Activated gamma-delta T cell treated with anti-CD3 and anti-CD28 coated beads, Interleukin-2, amount 50 U/mL, for 16 hours (primary cell): ENCODE measurements at regions not wholly inside any gene's neighbourhood (a gene's known extent, or its start where the extent isn't known, plus 50 kb on each side); places are given as distances from the start of the nearest gene placed in this dataset.

Experiments
- DNase-seq: peaks from one replicate; pipeline ENCODE4 v3.0.0-alpha.2; 2020; ENCODE audit warnings: low read depth

DNA sequence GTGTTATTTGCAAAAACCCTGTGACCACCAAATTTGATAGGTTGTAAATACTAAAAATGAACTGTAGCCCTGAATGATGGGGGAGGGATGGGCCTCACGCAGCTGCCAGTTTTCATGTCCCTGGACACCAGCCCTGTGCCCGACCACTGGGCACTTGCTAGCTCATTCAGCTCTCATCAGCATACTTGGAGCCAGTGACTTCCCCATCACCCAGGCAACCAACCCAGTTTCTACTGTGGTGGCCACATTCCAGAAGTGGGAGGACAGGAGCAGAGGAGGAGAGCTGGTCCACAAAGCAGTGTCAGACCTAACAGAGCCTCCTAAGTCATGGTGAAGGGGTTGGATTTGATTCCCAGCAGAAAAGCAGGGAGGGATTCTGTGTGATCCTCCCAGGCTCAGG, 128.2 kb downstream of the CPEB2 start:
- DNase-seq, result no peak

DNA sequence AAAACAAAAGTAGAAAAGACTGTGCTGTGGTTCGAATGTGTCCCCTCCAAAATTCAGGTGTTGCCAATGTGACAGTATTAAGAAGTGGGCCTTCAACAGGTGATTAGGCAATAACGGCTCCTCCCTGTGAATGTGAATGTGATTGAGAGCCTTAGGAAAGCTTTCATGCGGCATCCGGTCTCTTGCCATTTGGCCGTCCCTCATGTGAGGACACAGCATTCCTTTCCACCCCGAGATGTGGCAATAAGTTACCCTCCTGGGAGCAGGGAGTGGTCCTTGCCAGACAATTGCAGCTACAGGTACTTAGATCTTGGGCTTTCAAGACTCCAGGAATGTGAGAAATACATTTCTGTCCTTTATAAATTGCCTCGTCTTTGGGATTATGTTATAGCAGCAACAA, 129.3 kb downstream of the CPEB2 start:
- no peak for DNase-seq

DNA sequence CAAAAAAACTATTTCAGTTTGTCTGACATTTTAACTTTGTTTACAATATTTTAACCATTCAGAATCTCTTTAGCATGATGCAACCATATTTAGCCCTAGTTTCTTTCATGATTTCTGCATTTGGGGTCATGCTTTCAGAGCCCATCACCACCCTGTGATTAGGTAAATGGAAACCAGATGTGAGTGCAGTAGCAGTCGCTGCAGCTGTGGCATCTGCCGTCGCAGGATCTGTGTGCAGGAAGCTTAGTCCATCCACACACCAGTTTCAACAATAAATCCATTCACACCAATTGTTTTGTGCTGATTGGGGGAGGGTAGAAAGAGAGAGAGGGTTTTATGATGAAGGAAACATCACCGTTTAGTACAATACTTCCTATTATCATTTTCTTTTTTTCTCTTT, 130.5 kb downstream of the CPEB2 start:
- DNase-seq, result no peak

DNA sequence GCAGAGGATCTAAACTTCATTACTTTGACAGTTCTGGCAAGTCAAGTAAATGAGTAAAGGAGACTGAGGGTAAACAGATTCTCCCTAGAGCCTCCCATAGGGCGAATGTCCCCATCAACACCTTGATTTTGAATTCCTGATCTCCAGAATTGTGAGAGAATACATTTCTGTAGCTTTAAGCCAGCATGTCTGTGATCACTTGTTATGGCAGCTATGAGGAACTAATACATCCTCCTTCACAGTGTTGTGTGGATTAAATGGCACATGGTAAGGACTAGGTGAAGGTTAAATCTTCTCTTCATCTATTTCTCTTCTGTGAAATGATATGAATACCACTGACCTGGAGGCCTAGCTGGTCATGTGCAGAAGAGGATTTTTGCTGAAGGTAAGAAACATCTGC, 137.3 kb downstream of the CPEB2 start:
- no peak for DNase-seq

DNA sequence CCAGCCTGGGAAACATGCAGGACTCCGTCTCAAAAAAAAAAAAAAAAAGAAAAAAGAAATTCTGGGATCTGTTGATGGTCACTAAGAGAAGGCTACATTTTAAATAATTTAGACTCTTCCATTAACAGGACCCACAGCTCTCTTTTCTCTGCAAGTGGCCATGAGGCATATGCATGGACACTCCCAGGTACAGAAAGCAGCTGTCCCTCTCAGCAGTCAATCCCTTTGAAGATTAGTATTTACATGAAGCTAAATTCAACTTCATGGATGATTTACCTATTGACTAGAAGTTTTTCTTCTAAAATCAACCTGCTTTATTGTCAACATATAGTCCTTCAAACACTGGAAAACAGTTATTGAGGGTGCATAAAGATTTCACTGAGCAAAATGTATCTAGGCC, 139.9 kb downstream of the CPEB2 start:
- DNase-seq, result no peak

DNA sequence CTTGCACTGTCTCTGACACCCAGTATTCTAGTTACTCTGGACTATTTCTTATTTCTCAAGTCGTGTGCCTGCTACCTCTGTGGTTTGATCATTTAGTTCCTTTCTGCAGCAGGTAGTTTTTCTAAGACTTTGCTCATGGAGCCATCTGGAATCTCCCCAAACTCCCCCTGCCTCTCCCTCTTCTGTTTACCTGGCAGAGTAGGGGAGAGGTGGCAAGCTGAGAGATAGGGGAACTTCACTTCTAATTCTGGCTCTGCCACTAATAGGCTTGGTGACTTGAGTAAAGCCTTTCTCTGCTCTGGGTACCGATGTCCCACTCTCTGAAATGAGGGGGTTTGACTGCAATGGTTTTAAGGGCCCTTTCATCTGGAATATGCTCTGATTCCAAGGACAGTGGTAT, 141.3 kb downstream of the CPEB2 start:
- no peak for DNase-seq

DNA sequence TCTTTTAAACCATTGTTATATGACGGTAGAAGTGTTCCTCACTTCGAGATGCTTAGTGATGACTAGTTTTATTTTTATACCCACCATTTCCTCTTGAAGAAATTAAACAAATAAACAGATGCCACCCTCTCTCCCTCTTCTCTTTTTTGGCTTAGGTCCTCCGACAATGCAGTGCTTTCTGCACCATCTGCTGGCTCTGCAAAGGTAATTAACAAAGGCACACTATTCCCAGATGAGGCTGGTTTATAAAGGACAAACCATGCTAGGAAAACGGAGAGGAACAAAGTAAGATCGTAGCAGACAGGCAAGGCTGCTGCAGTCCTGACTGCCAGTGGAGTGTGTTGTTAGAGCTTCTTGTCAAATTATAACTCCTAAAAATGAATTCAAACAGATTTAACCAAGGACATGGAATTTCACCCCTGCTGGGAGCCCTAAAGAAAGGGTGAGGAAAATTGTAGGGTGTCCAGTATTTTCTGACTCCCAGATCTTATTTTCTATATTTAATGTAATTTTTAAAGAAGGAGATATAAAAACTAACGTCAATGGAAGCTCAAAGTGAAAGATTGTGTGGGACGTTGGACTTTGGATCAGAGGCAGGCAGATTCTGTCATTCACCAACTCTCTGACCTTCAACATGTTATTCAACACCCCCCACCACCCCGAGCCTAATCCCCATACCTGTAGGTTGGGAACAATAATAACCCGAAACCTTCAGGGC, 142.1 kb downstream of the CPEB2 start:
- DNase-seq, result no peak

DNA sequence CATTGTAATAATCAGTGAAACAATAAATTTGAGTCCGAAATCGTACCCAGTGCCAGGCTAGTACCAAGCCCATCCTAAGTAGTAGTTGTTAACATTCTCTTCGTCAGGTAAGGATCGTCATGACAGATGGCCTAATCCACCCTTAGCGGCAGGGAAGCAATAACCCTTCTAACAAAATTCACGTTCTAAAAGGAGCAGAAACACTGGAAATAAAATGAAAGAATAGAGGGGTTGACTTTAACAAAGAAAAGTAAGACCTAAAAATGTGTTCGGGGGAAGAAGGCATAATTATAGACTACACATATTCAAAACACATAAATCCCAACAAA, 142.7 kb downstream of the CPEB2 start:
- DNase-seq, result no peak

DNA sequence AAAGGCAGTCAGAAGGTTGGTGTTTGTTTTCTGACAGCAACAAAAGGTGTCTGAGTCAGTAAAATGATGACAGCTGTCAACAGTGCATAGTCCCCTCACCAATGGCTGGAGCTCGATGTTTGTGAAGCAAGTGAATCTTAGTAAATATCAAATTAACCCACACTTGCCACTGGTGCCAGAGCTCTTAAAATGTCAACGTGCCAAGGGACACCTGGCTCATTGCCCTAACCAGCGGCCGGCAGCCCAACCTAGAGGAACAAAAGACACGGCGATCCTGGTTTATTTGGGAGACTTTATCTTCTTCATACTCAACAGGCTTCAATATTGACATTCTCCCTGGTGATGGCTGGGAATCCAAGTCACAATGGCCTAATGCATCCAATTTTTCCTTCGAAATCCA, 143.4 kb downstream of the CPEB2 start:
- no peak for DNase-seq

DNA sequence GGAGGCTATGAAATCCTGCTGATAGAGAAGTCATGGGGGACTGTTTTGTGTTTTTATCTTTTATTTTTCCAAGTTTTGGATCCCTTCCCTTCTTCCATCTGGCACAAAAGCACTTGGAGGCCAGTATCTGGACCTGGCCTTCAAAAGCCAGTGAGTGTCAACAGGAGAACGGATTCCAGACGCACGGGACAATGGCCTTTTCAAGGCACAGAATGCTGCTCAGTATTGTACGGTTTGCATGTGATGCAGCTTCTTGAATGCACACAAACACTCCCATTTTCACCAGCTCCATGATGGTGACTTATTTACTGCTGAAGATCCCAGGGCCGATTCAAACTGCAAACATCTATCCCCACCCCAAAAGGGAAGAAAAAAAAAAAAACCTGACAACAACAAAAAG, 145.4 kb downstream of the CPEB2 start:
- no peak for DNase-seq

DNA sequence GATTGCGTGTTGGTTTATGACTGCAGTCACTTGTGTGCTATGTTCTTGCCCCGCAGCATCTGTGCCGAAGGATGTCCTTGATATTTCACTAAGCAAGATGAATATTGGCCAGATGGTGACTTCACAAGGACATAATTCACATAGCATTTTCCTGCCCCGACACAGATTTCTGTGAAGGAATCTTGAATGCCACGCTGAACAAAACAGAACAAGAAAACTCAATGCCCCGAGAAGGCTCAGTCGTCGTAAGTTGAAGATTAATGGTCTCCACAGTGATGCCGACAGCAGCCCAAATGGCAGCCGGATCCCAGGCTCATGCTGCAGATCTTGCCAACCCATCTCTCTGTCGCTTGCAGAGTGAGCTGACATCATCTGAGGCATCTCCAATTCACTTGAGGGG, 145.9 kb downstream of the CPEB2 start:
- DNase-seq, result no peak

DNA sequence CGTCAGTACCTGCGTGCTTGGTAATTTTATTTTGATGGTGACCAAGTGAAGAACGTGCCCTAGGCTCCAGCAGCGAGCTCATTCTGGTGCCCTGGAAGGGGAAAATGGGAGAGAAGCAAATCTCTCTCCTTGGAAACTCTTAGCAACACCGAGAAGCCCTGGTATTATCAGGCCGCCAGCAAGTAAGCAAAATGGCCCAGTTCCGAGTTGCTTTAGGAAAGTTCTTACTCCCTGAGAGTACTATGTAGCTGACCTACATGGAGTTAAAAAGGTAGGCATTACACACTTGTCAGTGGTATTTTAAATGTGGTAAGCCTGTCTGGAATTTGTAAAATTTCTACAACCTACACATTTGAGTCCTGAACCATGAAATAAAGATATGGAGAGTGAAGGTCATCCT, 146.4 kb downstream of the CPEB2 start:
- no peak for DNase-seq

DNA sequence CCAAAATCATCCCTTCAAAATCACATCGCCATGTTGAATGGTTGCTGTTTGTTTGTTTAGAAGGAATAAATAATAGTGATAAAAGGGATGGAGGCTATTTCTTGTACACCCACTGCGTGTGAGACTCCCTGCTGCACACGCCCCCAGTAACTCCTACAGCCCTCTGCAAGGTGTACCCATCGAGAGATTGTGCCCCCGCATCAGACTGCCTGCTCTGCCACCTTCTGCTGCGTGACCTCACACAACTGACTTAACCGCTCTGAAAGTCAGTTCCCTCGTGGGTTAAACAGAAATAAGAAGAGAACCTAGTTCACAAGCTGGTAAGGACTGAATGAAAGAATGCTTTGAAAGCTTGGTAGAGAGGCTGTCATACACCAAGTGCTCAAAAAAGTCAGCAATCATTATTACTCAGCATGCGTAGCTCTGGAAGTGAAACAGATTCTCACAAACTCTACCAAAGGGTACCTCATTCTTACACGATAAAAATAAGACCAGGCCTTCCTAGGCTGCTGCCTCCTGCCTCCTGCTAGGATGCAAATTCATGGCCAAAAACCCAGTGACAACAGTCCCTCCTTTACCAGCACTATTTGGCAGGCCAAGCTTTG, 147.1 kb downstream of the CPEB2 start:
- DNase-seq, result no peak

DNA sequence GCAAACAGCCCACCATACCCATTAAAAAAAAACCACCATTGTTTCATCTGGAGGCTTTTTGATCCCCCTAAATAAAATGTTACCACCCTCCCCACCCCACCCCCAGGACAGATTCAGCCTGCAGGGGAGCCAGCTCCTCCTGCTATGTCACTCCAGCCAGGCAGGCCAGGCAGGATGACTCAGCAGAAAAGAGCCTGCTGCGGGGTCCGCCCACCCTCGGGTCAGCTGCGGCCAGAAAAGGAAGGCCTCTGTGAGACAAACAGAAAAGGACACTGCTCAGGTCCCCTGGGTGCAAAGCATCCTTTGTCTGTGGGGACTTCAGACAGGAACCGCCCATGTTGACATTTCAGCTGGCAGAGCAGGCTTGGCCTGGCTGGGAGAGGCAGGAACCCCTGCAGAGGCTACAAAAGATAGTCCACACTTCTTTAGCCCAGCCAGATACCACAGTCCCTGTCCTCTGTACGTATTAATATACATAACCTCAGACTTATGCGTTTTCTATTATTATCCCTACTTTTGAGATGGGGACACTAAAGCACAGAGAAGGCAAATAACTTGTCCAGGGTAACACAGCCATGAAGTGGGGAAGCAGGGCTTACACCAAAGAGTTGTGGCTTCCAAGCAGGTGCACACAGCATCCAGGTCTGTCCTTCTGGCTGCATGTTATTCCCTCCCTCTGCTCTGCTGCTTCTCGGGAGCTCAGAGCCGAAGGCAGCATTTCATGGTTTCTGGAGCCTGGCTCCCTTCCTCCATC, 147.7 kb downstream of the CPEB2 start:
- no peak for DNase-seq

DNA sequence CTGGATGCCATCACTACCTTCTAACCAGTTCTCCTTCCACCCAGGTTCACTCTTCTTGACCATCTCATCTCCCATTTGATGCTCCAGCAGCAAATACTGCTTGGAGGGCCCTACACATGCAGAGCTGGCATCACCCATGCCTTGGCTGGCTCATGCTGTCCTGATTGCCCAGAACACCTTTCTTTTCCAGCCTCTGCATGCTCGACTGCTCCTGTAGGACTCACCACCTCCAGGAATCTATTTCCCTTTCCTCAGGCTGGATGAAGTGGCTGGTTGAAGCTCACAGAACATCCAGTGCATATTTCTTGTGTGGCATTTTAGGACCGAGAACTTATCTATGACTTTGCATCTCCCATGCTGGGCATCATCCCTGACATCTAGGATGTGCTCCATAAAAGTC, 148.3 kb downstream of the CPEB2 start:
- DNase-seq, result no peak

DNA sequence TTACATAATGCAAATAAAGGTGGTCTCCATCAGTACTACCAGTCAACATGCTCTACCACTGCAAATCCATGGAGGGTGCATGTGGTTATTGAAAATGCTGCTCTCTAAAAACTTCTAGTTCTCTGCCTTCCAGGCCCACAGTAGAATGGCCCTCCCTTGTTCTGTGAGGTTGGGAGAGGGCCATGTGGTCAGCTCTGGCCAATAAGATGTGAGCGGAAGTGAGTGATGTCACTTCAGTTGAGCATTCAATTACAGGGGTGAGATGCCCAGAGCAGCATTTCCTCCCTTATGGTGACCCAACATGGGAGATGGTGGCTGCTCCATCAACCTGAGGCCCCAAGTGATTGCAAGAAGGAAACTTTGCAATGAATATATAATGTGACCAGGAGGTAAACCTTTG, 148.8 kb downstream of the CPEB2 start:
- DNase-seq, result no peak

DNA sequence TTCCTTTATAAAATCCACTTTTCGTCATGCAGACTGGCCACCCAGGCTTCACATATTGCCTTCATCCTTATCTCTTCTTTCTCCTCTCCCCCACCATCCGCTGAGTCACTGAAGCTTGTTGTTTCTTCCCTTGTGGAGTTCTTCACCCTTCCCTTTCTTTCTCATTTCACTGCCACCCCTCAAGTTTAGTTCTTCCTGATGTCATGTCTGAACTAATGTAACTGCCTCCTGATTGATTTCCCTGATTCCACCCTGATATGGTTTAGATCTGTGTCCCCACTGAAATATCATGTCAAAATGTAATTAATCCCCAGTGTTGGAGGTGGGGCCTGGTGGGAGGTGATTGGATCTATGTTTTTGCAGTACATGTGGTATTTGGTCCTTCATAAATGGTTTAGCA, 151.4 kb downstream of the CPEB2 start:
- no peak for DNase-seq

DNA sequence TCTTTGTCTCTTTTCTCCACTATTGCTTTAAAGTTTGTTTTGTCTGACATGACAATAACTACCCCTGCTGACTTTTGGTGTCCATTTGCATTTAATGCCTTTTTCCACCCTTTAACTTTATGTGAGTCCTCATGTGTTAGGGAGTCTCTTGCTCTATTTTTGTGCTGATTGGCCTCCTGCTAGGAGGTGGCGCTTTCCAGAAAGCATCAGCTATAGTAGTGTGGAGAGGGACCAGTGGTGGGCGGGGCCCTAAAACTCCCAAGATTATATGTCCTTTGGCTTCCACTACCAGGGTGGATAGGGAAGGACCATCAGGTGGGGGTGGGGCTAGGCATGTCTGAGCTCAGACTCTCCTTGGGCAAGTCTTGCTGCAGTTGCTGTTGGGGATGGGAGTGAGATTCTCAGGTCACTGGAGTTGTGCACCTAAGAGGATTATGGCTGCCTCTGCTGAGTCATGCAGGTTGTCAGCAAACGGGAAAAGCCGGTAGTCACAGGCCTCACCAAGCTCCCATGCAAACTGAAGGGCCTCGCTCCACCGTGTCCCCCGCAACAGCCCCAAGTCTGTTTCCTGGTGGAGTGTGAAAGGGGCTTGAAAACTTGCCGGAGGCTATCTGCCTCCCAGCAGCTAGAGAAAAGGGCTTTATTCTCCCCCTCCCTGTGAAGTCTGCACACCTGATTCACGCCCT, 156.3 kb downstream of the CPEB2 start:
- no peak for DNase-seq

DNA sequence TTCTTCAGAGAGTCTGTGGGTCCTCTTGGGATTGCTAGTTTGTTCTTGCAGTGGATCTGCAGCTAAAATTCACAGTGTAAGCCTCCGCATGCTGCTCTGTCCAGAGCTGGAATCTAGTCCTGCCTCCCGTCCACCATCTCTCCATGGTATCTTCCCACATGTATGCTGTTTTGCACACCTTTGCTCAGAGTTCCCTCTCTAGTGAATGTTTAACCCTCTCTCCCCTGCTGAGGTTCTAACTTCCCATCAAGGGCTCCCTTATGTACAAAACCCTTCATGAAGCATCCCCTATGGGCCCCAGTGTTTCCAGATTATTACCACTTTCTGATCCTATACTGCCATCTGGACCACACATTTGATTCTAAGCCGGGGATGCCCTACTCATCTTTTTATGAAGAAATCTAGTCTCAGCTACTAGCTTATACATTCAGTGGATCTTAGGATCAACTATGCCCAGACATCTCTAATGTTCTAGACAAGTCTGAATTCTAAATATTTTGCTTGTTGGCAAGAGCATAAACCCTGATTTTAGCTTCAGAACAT, 157.3 kb downstream of the CPEB2 start:
- DNase-seq, result no peak

DNA sequence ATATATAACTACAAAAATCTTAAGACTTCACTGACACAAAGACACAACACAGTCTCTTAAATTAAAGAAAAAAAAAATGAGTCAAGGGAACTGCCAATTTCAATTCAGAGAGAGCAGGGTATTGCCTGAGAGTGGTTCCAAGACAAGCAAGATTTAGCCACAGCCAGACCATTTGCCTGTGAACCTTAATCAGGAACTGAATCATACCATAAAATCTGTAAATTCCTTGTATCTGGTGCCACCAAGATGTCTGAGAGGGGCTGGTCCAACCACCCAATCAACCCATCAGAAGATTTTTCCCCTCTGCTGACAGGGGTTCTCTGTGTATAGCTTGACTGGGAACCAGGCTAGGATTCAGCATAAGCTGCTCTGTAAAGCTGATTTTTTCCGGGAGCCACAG, 159.2 kb downstream of the CPEB2 start:
- no peak for DNase-seq

DNA sequence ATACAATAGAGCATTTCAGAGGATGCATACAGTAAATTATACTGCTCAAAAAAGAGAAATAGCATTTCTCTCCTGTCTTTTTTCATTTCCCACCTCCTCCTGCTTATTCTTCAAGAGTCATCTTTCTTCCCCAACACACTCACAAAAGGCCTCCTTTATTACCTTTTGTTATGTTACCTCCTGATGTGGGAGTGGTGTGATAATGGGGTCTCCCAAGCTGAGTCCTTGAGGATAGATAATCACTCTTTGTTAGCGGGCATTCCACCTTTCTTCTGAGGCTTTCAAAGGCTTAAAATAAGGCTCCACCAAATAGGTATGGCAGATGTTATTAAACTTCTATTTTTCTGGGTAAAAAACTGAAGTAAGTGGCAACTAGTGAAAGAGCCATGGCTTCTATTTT, 159.8 kb downstream of the CPEB2 start:
- DNase-seq, result no peak

DNA sequence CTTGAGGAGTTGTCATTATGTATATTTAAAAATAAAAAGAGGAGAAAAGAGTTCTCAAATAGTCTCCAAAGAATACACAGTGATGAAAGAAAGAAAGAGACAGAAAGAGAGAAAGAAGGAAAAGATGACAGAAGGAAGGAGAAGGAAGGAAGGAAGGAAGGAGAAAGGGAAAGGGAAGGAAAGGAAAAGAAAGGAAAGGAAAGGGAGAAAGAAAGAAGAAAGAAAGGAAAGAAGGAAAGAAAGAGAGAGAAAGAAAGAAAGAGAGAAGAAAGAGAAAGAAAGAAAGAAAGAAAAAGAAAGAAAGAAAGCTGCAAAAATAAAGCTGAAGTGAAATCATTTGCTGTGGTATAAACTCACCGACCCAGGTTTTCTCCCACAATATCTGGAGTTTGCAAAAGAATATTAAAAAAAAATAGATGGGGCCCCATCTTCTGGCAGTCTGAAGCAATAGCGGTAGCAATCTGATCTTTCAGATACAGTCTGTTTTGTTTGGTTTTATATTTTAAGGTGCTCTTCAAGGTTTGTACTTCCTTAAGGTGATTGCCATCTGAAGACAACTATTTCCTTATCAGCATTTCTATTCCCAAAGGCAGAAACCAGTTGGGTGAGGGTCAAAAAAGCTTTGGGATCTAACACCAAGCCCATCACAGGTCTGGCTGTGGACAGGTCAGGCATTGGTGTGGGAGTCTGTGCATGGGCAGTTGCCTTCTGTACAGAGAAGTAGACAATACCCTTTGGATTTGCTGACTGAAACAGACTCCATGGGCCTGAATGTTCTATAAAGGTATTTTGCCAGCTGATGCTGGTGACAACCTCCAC, 160.4 kb downstream of the CPEB2 start:
- no peak for DNase-seq
